ENCODE measurements at regions not wholly inside any gene's neighbourhood (a gene's known extent, or its start where the extent isn't known, plus 50 kb on each side); places are given as distances from the start of the nearest gene placed in this dataset.

DNA sequence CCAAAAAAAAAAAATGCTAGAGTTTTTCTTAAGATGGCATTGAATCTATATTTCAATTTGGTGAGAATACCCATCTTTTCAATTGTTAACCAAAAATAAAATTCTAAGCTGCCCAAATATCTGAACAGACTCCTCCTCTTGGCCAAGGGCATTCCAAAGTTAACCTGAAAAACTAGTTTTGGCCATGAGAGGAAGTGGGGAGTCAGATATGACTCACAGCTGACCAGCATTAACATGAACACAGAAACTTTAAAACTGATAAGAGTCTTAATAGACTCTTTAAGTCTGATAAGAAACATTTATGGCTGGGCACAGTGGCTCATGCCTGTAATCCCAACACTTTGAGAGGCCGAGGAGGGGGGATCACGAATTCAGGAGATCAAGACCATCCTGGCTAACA, 171.3 kb downstream of the FAXC start:
- peak; percentile 21 for DNase-seq
- Histone ChIP-seq H3K9ac (ENCODE audit: low read length) (no peak overlapping the region), H3K4me3 (ENCODE audit: low read length) (no peak overlapping the region), H3K23ac (ENCODE audit: low read length) (no peak overlapping the region), H3K79me2 (ENCODE audit: control insufficient read depth, insufficient read depth, low read length) (no peaks in the 10 kb centered on the region), H3K56ac (ENCODE audit: low read length) (no peak overlapping the region), H2BK120ac (ENCODE audit: low read depth, low read length) (no peak overlapping the region), H3K27me3 (ENCODE audit: insufficient read depth, low read length, poor library complexity) (no peaks in the 10 kb centered on the region), H3K18ac (ENCODE audit: low read length) (no peak overlapping the region), H2AK5ac (ENCODE audit: low read length) (no peak overlapping the region), H2BK5ac (ENCODE audit: low read length) (no peak overlapping the region), H3K27ac (ENCODE audit: low read depth, low read length) (no peak overlapping the region), H3K79me1 (ENCODE audit: low read length) (no peaks in the 10 kb centered on the region), H3K4ac (ENCODE audit: low read depth, low read length) (no peak overlapping the region), H4K8ac (ENCODE audit: low read depth, low read length) (no peak overlapping the region), H2BK15ac (replicated peaks; ENCODE audit: low read depth) (no peak overlapping the region), H3K4me1 (ENCODE audit: control insufficient read depth, low read depth, low read length) (no peaks in the 10 kb centered on the region), H4K5ac (ENCODE audit: low read length) (no peak overlapping the region), H3K36me3 (ENCODE audit: control insufficient read depth, insufficient read depth, low read length) (no peaks in the 10 kb centered on the region), H3K4me2 (ENCODE audit: low read length) (no peak overlapping the region)
- WGBS (ENCODE audit: extremely low coverage, insufficient coverage, low lambda C conversion rate), result no CpG with 5 or more reads among the region's 2 CpGs

DNA sequence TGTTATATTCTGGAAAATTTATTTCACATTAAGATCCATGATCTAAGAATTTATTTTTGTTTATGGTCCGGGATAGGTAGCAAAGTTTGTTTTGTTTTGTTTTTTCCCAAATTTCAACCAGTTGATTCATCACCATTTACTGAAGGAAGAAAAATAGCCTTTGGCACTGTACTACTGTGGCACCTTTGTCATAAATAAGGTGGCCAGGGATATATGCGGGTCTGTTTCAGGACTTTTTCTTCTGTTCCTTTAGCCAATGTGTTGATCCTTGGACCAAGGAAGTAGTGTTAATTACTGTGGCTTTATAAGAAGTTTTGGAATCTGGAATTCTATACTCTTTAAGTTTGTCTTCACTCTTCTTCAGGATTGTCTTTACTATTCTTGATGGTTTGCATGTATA, 171.7 kb downstream of the FAXC start:
- Histone ChIP-seq H3K36me3 (ENCODE audit: control insufficient read depth, insufficient read depth, low read length) (no peaks in the 10 kb centered on the region), H3K4ac (ENCODE audit: low read depth, low read length) (no peak overlapping the region), H3K27ac (ENCODE audit: low read depth, low read length) (no peak overlapping the region), H3K18ac (ENCODE audit: low read length) (no peak overlapping the region), H3K4me2 (ENCODE audit: low read length) (no peak overlapping the region), H3K23ac (ENCODE audit: low read length) (no peak overlapping the region), H3K79me2 (ENCODE audit: control insufficient read depth, insufficient read depth, low read length) (no peaks in the 10 kb centered on the region), H2BK15ac (replicated peaks; ENCODE audit: low read depth) (no peak overlapping the region), H3K9ac (ENCODE audit: low read length) (no peak overlapping the region), H2BK120ac (ENCODE audit: low read depth, low read length) (no peak overlapping the region), H3K56ac (ENCODE audit: low read length) (no peak overlapping the region), H4K5ac (ENCODE audit: low read length) (no peak overlapping the region), H4K8ac (ENCODE audit: low read depth, low read length) (no peak overlapping the region), H3K4me3 (ENCODE audit: low read length) (no peak overlapping the region), H3K4me1 (ENCODE audit: control insufficient read depth, low read depth, low read length) (no peaks in the 10 kb centered on the region), H3K79me1 (ENCODE audit: low read length) (no peaks in the 10 kb centered on the region), H3K27me3 (ENCODE audit: insufficient read depth, low read length, poor library complexity) (no peaks in the 10 kb centered on the region), H2BK5ac (ENCODE audit: low read length) (no peak overlapping the region), H2AK5ac (ENCODE audit: low read length) (no peak overlapping the region)
- DNase-seq, result no peak
- WGBS (ENCODE audit: extremely low coverage, insufficient coverage, low lambda C conversion rate), result no CpG with 5 or more reads among the region's 2 CpGs

DNA sequence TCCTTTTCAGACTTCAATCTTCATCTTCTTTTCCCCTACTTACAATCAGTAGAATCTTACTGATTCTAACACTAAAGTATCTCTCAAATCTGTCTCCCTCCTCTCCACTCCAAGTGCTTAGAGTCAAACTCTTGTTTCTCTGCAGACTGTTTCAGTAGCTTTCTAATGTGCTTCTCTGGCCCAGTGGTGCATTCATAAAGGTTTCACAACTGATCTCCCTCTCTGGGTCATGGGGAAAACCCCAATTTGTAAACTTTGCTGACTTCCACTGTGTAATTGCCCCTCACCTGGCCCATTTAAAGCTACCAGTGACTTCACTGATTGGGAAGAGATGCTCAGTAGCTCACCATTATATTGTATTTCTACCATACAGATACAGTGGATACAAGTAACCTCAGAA, 183.6 kb downstream of the FAXC start:
- H3K4ac ChIP-seq (ENCODE audit: low read depth, low read length), result no peak overlapping the region
- H3K27ac ChIP-seq (ENCODE audit: low read depth, low read length), result no peak overlapping the region

DNA sequence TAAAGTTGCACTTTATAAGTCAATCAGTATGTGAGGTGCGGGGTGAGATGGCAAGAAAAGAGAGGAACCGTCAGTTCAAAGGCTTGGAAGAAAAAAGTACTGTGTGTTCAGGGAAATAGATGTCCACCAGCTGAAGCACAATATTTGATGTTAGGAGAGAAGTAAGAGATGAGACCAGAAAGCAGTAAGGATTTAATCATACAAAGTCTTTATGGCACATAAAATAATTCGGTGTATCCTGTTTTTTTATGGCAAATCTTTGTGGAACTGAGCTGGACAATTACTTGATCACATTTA, 197.2 kb downstream of the FAXC start:
- Histone ChIP-seq H3K9ac (ENCODE audit: low read length) (no peak overlapping the region), H2BK15ac (replicated peaks; ENCODE audit: low read depth) (no peak overlapping the region), H3K23ac (ENCODE audit: low read length) (no peak overlapping the region), H3K56ac (ENCODE audit: low read length) (no peak overlapping the region), H2AK5ac (ENCODE audit: low read length) (no peak overlapping the region), H3K79me1 (ENCODE audit: low read length) (no peaks in the 10 kb centered on the region), H3K4ac (ENCODE audit: low read depth, low read length) (no peak overlapping the region), H3K27me3 (ENCODE audit: insufficient read depth, low read length, poor library complexity) (no peaks in the 10 kb centered on the region), H3K27ac (ENCODE audit: low read depth, low read length) (no peak overlapping the region), H2BK5ac (ENCODE audit: low read length) (no peak overlapping the region), H3K79me2 (ENCODE audit: control insufficient read depth, insufficient read depth, low read length) (no peaks in the 10 kb centered on the region), H3K4me1 (ENCODE audit: control insufficient read depth, low read depth, low read length) (no peaks in the 10 kb centered on the region), H2BK120ac (ENCODE audit: low read depth, low read length) (no peak overlapping the region), H3K4me2 (ENCODE audit: low read length) (no peak overlapping the region), H3K4me3 (ENCODE audit: low read length) (no peak overlapping the region), H3K36me3 (ENCODE audit: control insufficient read depth, insufficient read depth, low read length) (no peaks in the 10 kb centered on the region), H3K18ac (ENCODE audit: low read length) (no peak overlapping the region), H4K5ac (ENCODE audit: low read length) (no peak overlapping the region), H4K8ac (ENCODE audit: low read depth, low read length) (no peak overlapping the region)
- DNase-seq, result no peak
- no CpG with 5 or more reads among the region's 3 CpGs for WGBS (ENCODE audit: extremely low coverage, insufficient coverage, low lambda C conversion rate)

More for the DNA sequence above, 183.6 kb downstream of the FAXC start:
- Histone ChIP-seq H4K8ac (ENCODE audit: low read depth, low read length) (no peak overlapping the region), H3K18ac (ENCODE audit: low read length) (no peak overlapping the region), H2BK15ac (replicated peaks; ENCODE audit: low read depth) (no peak overlapping the region), H3K9ac (ENCODE audit: low read length) (no peak overlapping the region), H3K4me3 (ENCODE audit: low read length) (no peak overlapping the region), H3K4me1 (ENCODE audit: control insufficient read depth, low read depth, low read length) (no peaks in the 10 kb centered on the region), H3K23ac (ENCODE audit: low read length) (no peak overlapping the region), H2BK120ac (ENCODE audit: low read depth, low read length) (no peak overlapping the region), H3K27me3 (ENCODE audit: insufficient read depth, low read length, poor library complexity) (no peaks in the 10 kb centered on the region), H3K56ac (ENCODE audit: low read length) (no peak overlapping the region), H2BK5ac (ENCODE audit: low read length) (no peak overlapping the region), H3K79me2 (ENCODE audit: control insufficient read depth, insufficient read depth, low read length) (no peaks in the 10 kb centered on the region), H3K36me3 (ENCODE audit: control insufficient read depth, insufficient read depth, low read length) (no peaks in the 10 kb centered on the region), H4K5ac (ENCODE audit: low read length) (no peak overlapping the region), H3K79me1 (ENCODE audit: low read length) (no peaks in the 10 kb centered on the region), H3K4me2 (ENCODE audit: low read length) (no peak overlapping the region), H2AK5ac (ENCODE audit: low read length) (no peak overlapping the region)
- no peak for DNase-seq

DNA sequence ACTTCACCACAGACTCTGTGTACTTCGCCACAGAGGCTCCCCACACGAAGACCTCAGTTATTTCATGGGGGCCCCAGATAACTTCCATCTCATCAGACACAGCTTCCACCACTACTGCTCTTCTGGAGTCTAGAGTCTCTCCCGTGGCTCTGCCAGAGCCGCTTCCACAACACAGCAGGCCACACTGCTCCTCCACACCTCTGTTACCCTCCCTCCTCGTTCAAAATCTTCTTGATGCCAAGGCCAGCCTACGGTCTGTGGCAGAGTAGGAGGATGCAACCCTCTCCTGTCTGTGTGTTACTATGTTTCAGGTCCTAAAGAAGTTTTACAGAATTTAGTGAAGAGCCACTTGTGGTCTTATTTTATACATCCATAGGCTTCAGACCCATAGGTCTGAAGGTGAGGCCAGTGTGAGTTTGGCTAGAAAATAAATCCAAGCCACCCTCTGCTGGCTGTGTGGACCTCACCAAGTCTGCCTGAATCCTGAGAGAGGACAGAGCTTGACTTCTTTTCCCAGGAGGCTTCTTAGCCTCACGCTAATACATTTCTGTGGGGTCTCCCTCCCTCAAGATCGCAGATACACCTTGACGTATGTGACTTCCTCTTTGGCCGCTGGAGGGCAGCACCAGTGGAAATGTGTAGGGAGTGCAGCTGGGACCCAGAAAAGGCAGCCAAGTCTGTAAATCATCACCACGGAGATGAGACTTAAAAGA, 197.7 kb downstream of the FAXC start:
- Histone ChIP-seq H3K27ac (ENCODE audit: low read depth, low read length) (no peak overlapping the region), H3K9ac (ENCODE audit: low read length) (no peak overlapping the region), H4K5ac (ENCODE audit: low read length) (no peak overlapping the region), H3K4me1 (ENCODE audit: control insufficient read depth, low read depth, low read length) (no peaks in the 10 kb centered on the region), H3K27me3 (ENCODE audit: insufficient read depth, low read length, poor library complexity) (no peaks in the 10 kb centered on the region), H3K4me2 (ENCODE audit: low read length) (no peak overlapping the region), H3K4ac (ENCODE audit: low read depth, low read length) (no peak overlapping the region), H3K36me3 (ENCODE audit: control insufficient read depth, insufficient read depth, low read length) (no peaks in the 10 kb centered on the region), H2BK5ac (ENCODE audit: low read length) (no peak overlapping the region), H2AK5ac (ENCODE audit: low read length) (no peak overlapping the region), H3K79me1 (ENCODE audit: low read length) (no peaks in the 10 kb centered on the region), H4K8ac (ENCODE audit: low read depth, low read length) (no peak overlapping the region), H2BK120ac (ENCODE audit: low read depth, low read length) (no peak overlapping the region), H3K79me2 (ENCODE audit: control insufficient read depth, insufficient read depth, low read length) (no peaks in the 10 kb centered on the region), H3K4me3 (ENCODE audit: low read length) (no peak overlapping the region), H3K23ac (ENCODE audit: low read length) (no peak overlapping the region), H3K56ac (ENCODE audit: low read length) (no peak overlapping the region), H2BK15ac (replicated peaks; ENCODE audit: low read depth) (no peak overlapping the region), H3K18ac (ENCODE audit: low read length) (no peak overlapping the region)
- DNase-seq, result peak; percentile 76
- no CpG with 5 or more reads among the region's 11 CpGs for WGBS (ENCODE audit: extremely low coverage, insufficient coverage, low lambda C conversion rate)

DNA sequence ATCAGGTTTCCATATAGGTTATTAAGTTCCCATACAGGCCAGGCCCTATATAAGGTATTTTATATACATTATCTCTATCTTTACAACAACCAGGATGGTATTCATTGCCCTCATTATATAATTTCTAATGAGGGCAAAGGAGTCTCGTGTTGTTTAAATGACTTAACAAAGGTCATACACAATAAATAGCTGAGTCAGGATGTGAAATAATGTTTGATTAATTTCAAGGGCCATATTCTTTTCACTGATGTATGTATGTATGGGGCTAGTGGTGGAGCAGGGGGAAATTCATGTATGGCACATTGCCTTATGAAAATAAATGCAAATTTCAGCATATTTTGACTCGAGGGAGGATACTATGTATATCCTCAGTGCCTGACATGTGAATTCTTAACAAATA, 200.7 kb downstream of the FAXC start:
- Histone ChIP-seq H3K79me1 (ENCODE audit: low read length) (no peaks in the 10 kb centered on the region), H2BK15ac (replicated peaks; ENCODE audit: low read depth) (no peak overlapping the region), H2BK5ac (ENCODE audit: low read length) (no peak overlapping the region), H3K4me1 (ENCODE audit: control insufficient read depth, low read depth, low read length) (no peaks in the 10 kb centered on the region), H3K36me3 (ENCODE audit: control insufficient read depth, insufficient read depth, low read length) (no peaks in the 10 kb centered on the region), H3K4ac (ENCODE audit: low read depth, low read length) (no peak overlapping the region), H3K79me2 (ENCODE audit: control insufficient read depth, insufficient read depth, low read length) (no peaks in the 10 kb centered on the region), H3K23ac (ENCODE audit: low read length) (no peak overlapping the region), H3K4me2 (ENCODE audit: low read length) (no peak overlapping the region), H3K27ac (ENCODE audit: low read depth, low read length) (no peak overlapping the region), H3K27me3 (ENCODE audit: insufficient read depth, low read length, poor library complexity) (no peaks in the 10 kb centered on the region), H4K8ac (ENCODE audit: low read depth, low read length) (no peak overlapping the region), H4K5ac (ENCODE audit: low read length) (no peak overlapping the region), H2BK120ac (ENCODE audit: low read depth, low read length) (no peak overlapping the region), H3K56ac (ENCODE audit: low read length) (no peak overlapping the region), H3K4me3 (ENCODE audit: low read length) (no peak overlapping the region), H2AK5ac (ENCODE audit: low read length) (no peak overlapping the region), H3K9ac (ENCODE audit: low read length) (no peak overlapping the region), H3K18ac (ENCODE audit: low read length) (no peak overlapping the region)
- no peak for DNase-seq
- WGBS (ENCODE audit: extremely low coverage, insufficient coverage, low lambda C conversion rate), result no CpG with 5 or more reads among the region's 2 CpGs
